HG03378 (cell line): ENCODE measurements at regions not wholly inside any gene's neighbourhood (a gene's known extent, or its start where the extent isn't known, plus 50 kb on each side); places are given as distances from the start of the nearest gene placed in this dataset.
"Not testable (repeated sequence)": the region's sequence is repeated elsewhere in the genome, so short reads cannot be mapped to it uniquely, and the experiment has no call there.

ENCODE experiments used
- ATAC-seq: cut with Tn5 transposase; IDR thresholded peaks from one replicate; pipeline ENCODE4 v1.9.1; 2021; ENCODE audit warnings: mild to moderate bottlenecking, moderate library complexity; ENCODE audit not compliant: unreplicated experiment

- ATAC-seq = not testable (repeated sequence)
These were observed 571.5 kb downstream of the INSC start for GRCh38 chr11:15686259-15686658.

- ATAC-seq = no peak
These were observed 572.6 kb downstream of the INSC start for GRCh38 chr11:15687342-15687741.

GRCh38 chr11:15688351-15688792 lies 573.6 kb downstream of the INSC start:
- ATAC-seq = no peak

GRCh38 chr11:15690320-15690719 lies 575.6 kb downstream of the INSC start:
- no peak for ATAC-seq

- ATAC-seq = no peak
These were observed 578.0 kb downstream of the INSC start for GRCh38 chr11:15692739-15693138.

GRCh38 chr11:15695096-15695721 lies 580.5 kb downstream of the INSC start:
- ATAC-seq = no peak

- ATAC-seq = no peak
These were observed 581.3 kb downstream of the INSC start for GRCh38 chr11:15696069-15696468.

- no peak for ATAC-seq
These were observed 582.9 kb downstream of the INSC start for GRCh38 chr11:15697437-15698236.

- no peak for ATAC-seq
These were observed 584.1 kb downstream of the INSC start for GRCh38 chr11:15698855-15699254.

GRCh38 chr11:15699978-15700377 lies 585.3 kb downstream of the INSC start:
- ATAC-seq = no peak

GRCh38 chr11:15700456-15700855 lies 585.7 kb downstream of the INSC start:
- ATAC-seq = no peak

GRCh38 chr11:15704064-15704463 lies 589.3 kb downstream of the INSC start:
- ATAC-seq = no peak

- ATAC-seq = no peak
These were observed 589.8 kb downstream of the INSC start for GRCh38 chr11:15704556-15704955.

GRCh38 chr11:15705891-15706290 lies 591.2 kb downstream of the INSC start:
- no peak for ATAC-seq

GRCh38 chr11:15707194-15707593 lies 592.5 kb downstream of the INSC start:
- no peak for ATAC-seq

- ATAC-seq = no peak
These were observed 593.2 kb downstream of the INSC start for GRCh38 chr11:15707971-15708370.

- no peak for ATAC-seq
These were observed 596.0 kb downstream of the INSC start for GRCh38 chr11:15710580-15711275.

GRCh38 chr11:15711311-15711710 lies 596.6 kb downstream of the INSC start:
- ATAC-seq = no peak

GRCh38 chr11:15714641-15715399 lies 600.1 kb downstream of the INSC start:
- no peak for ATAC-seq

- ATAC-seq = no peak
These were observed 601.8 kb downstream of the INSC start for GRCh38 chr11:15716550-15716949.

GRCh38 chr11:15720460-15720859 lies 605.7 kb downstream of the INSC start:
- ATAC-seq = no peak
